ENCODE measurements at regions not wholly inside any gene's neighbourhood (a gene's known extent, or its start where the extent isn't known, plus 50 kb on each side); places are given as distances from the start of the nearest gene placed in this dataset.

DNA sequence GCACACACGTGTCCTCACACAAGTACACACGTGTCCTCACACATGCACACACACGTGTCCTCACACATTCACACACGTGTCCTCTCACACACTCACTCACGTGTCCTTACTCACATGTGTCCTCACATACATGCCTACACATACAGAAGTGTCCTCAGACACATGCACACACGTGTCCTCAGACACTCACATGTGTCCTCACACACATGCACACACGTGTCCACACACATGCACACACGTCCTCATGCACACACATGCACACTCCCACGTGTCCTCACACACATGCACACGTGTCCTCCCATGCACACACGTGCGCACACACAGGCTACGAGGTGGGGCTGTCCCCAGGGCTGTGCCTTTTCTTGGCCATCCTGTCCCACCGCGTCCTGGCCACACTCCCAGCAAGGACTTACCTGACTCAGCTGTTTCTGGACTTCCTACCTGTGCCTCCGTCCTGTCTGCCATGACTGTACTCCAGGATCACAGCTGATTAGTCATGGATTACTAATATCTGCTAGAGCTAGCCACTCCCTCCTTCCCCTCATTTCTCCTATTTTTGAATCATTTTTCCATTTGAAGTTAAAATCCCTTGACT is 990.2 kb downstream of the BRD1 start:
- Mint-ChIP-seq H3K4me3 (peak overlapping the region in 1 of 4 donors; percentile 52), H3K9me3 (peaks cover 2 to 7% (median 3%) of the 10 kb centered on the region in 3 donors), H3K27me3 (peaks cover 2% of the 10 kb centered on the region), H3K4me1 (peaks cover 0 to 7% (median 0%) of the 10 kb centered on the region in 3 donors), H3K27ac (peak overlapping the region in 1 of 3 donors; percentile 63), H3K36me3 (no peaks in the 10 kb centered on the region)

DNA sequence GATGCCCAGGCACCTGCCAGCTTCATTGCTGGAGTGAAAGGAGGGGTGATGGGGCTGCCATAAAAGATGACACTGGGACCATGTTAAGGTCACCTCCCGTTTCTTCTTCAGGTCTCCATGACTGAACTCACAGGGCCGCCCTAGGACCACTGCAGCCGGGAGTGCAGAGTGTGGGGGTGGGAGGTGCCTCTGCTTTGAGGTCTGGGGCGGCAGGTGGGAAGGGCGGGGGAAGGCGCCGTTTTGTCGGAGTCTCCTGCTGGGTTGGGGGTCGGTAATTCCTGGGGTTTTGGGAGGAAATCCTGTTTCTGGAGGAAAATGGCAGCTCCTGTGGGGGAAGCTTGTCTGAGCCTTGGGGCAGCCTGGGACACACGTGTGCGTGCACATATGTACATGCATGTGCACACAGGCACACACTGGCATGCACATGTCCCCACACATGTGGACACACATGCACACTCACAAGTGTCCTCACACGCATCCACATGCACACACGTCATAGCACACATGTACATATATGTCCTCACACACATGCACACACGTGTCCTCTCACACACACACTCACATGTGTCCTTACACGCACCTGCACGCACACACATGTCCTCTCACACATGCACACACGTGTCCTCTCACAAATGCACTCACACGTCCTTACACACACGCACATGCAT is 990.9 kb downstream of the BRD1 start:
- H3K9me3 Mint-ChIP-seq, result peaks cover 2 to 7% (median 3%) of the 10 kb centered on the region in 3 donors
- peaks cover 2% of the 10 kb centered on the region for H3K27me3 Mint-ChIP-seq
- H3K4me1 Mint-ChIP-seq, result peaks cover 0 to 7% (median 0%) of the 10 kb centered on the region in 3 donors
- no peak overlapping the region for H3K4me3 Mint-ChIP-seq
- H3K36me3 Mint-ChIP-seq, result no peaks in the 10 kb centered on the region
- H3K27ac Mint-ChIP-seq, result peak overlapping the region in 1 of 3 donors; percentile 63

DNA sequence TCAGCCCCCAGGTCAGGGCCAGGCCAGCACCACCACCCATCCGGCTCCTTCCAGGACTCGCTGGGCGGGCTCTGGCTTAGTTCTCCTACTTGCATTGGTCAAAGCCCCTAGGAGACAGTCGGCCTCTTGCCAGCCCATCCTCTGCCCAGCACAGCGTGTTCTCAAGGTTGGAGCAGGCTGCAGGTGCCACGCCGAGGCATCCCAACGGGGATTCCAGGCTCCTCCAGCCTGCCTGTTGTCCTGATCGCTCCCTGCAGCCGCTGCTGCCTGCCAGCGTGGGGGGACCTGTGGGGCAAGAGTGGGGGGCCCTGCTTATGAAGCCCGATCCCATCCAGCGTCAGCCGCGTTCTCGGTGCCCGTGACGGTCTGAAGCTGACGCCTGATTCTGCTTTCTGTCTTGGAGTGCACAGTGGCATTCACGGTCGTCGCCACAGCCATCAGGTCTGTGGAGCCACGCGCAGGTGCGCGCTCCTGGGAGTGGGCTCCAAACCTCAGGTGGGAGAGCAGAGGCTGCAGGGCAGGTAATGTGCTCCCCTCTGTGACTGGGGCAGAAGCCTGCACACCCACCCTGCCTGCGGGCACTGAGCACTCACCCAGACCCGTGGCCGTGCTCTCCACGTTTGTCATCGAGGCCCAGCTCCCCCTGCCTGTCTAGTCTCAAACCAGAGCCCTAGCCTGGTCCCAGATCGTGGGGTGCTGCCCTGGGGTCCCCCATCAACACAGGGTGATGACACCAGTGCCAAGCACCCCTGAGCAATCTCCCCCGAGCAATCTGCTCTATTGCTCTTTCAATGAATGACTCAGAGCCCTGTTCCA is 991.6 kb downstream of the BRD1 start:
- Mint-ChIP-seq H3K27ac (no peak overlapping the region), H3K36me3 (no peaks in the 10 kb centered on the region), H3K4me3 (no peak overlapping the region), H3K4me1 (peaks cover 0 to 7% (median 0%) of the 10 kb centered on the region in 3 donors), H3K9me3 (peaks cover 2 to 13% (median 7%) of the 10 kb centered on the region in 3 donors), H3K27me3 (peaks cover 2% of the 10 kb centered on the region)

DNA sequence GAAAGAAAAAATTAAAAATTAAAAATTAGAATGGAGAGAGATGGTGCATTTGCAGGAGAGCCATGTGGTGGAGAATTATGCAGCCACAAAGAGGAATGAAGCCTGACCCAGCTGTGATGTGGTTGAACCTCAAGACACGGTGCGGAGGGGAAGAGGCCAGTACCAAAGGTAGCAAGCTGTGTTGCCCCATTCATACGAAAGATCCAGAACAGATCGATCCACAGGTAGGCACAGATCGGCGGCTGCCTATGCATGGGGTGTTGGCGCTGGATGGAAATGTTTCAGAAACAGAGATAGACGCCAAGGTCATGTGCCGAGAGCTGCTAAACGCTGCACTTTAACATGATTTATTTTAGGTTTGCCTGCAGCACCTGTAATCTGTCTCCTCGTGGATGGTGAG is 992.3 kb downstream of the BRD1 start:
- Mint-ChIP-seq H3K9me3 (peaks cover 2 to 15% (median 7%) of the 10 kb centered on the region in 3 donors), H3K27ac (no peak overlapping the region), H3K27me3 (no peaks in the 10 kb centered on the region), H3K4me3 (no peak overlapping the region), H3K36me3 (no peaks in the 10 kb centered on the region), H3K4me1 (peaks cover 0 to 7% (median 0%) of the 10 kb centered on the region in 3 donors)

DNA sequence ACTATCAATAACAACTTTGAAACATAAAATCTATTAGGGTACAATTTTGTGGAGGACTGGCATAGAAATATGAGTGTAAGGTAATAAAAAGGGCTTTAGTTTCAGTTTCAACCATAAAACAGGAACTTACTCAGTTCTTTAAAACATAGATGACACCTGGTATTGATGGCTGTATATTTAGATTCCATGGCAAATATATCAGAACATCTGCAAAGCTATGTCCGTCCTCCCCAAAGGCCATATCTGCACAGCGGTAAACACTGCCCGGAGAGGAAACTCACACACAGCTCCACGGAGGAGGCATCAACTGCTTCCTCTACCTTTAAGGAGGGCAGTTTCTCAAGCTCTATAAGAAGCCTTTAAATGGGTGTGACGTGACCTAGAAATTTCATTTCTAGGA is 993.3 kb downstream of the BRD1 start:
- peaks cover 0 to 7% (median 0%) of the 10 kb centered on the region in 3 donors for H3K4me1 Mint-ChIP-seq
- H3K27me3 Mint-ChIP-seq, result no peaks in the 10 kb centered on the region
- peak overlapping the region in 1 of 4 donors; percentile 55 for H3K4me3 Mint-ChIP-seq
- H3K9me3 Mint-ChIP-seq, result peaks cover 2 to 17% (median 7%) of the 10 kb centered on the region in 3 donors
- H3K27ac Mint-ChIP-seq, result no peak overlapping the region
- H3K36me3 Mint-ChIP-seq, result no peaks in the 10 kb centered on the region

DNA sequence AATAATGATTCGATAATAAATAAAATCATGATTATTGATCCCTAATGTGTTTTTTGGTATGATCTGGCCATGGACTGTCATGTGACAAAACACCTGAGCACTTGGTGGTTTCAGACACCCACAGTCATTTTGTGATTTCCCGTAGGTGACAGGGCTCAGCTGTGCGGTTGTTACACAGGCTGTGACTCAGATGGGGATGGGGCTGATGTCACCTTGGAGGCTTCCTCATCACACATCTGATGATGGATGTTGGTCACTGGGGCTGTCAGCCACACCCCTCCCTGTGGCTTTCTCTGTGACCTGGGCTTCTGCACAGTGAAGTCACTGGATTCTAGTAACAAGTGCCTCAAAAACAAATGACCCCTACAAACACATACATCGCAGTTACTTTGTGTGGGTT is 995.1 kb downstream of the BRD1 start:
- H3K4me1 Mint-ChIP-seq, result peaks cover 0 to 7% (median 0%) of the 10 kb centered on the region in 3 donors
- H3K4me3 Mint-ChIP-seq, result no peak overlapping the region
- H3K36me3 Mint-ChIP-seq, result no peaks in the 10 kb centered on the region
- peaks cover 2% of the 10 kb centered on the region for H3K27me3 Mint-ChIP-seq
- peaks cover 2 to 19% (median 7%) of the 10 kb centered on the region in 3 donors for H3K9me3 Mint-ChIP-seq
- no peak overlapping the region for H3K27ac Mint-ChIP-seq

DNA sequence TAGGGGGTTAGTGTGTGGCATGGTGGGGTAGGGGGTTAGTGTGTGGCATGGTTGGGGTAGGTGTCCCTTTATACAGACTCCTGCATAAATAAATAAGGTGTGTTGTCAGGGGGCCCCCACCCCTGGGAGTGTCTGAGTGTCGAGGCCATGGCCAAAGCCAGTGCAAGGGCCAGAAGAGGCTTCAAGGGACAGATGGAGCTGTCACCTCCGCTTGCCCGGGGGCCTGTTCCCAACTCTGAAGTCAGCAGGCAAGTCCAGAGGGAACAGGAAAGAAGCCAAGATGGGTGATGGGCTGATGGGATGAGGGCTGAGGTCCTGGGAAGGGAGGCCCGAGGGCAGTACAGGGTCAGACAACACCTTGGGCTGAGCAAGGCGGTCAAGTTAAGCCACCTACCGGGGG is 997.8 kb downstream of the BRD1 start:
- Mint-ChIP-seq H3K36me3 (no peaks in the 10 kb centered on the region), H3K4me3 (no peak overlapping the region), H3K4me1 (peaks cover 0 to 8% (median 0%) of the 10 kb centered on the region in 3 donors), H3K27me3 (peaks cover 9% of the 10 kb centered on the region), H3K27ac (no peak overlapping the region), H3K9me3 (peaks cover 2 to 19% (median 4%) of the 10 kb centered on the region in 3 donors)

DNA sequence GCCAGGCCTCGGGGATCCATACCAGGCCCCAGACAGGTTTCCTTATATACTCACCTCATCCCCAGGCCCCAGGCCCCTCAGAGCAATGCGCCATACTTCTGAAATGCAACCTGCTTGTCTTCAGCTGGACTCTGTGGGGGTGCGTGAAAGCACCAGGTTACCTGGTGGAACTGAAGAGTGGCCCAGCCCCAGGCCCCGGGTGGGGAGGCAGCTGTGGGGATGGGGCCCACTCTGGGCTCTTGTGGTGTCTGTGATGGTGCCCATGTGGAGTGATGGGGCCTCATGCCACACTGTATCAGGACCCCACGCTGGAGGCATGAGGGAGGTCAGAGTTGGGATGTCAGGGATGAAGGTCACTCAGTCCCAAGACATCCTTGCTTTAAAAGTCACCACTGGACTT is 999.0 kb downstream of the BRD1 start:
- Mint-ChIP-seq H3K4me3 (no peak overlapping the region), H3K27me3 (peaks cover 9% of the 10 kb centered on the region), H3K27ac (no peak overlapping the region), H3K9me3 (peaks cover 2 to 19% (median 4%) of the 10 kb centered on the region in 3 donors), H3K36me3 (no peaks in the 10 kb centered on the region), H3K4me1 (peaks cover 0 to 2% (median 0%) of the 10 kb centered on the region in 3 donors)

DNA sequence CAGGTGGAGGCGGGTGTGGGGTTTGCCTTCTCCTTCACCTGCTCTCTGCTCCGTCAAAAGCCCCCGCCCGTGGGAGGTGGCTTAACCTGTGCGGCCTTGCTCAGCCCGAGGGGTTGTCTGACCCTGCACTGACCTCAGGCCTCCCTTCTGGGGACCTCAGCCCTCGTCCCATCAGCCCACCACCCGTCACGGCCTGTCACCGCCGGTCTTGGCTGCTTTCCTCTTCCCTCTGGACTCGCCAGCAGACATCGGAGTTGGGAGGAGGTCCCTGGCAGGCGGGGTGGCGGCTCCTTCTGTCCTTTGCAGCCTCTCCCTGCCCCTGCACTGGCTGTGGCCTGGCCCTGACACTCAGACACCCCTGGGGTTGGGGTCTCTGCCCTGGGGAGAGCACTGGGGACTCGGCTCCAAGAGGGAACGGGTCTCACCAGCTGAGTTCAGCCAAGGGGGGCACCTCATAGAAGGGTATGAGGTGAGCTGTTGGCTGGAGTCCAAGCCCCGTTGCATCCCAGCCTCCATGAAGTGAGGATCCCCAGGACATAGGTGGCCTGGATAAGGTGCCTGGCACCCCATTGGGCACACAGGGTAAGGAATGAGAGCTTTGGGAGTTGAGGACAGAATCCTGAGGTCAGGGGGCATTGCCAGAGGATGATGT is 999.6 kb downstream of the BRD1 start:
- Mint-ChIP-seq H3K27me3 (peaks cover 9% of the 10 kb centered on the region), H3K36me3 (no peaks in the 10 kb centered on the region), H3K9me3 (peaks cover under 1 to 16% (median 4%) of the 10 kb centered on the region in 3 donors), H3K27ac (no peak overlapping the region), H3K4me1 (peaks cover 0 to 2% (median 0%) of the 10 kb centered on the region in 3 donors), H3K4me3 (no peak overlapping the region)

DNA sequence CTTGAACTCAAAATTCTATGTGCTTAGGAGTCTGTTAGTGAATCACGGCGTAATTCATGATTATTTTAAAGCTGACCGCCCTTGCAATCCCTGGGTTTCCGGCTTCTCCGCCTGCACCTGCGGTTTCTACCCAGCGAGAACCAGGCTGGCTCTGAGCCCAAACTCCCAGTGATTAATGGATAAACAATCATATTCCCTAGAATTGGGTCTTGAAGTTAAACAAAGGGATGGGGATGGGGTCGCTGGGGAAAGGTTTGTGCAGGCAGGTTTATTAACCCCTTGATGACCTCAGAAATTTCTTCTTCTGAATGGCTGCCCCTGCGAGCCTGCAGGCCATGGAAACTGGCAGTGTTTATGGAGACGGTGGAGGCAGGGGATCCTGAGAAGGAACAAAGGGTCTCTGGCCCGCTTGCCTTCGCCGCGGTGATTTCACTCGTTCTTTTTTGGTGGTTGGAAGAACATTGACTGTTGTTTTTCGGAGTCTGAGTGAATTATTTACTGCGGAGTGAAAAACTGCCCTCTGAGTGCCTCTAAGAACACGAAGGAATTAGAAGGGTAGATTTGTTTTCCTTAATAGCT is 1000.3 kb downstream of the BRD1 start:
- H3K4me1 Mint-ChIP-seq, result peaks cover 0 to 2% (median 0%) of the 10 kb centered on the region in 3 donors
- no peaks in the 10 kb centered on the region for H3K36me3 Mint-ChIP-seq
- H3K4me3 Mint-ChIP-seq, result no peak overlapping the region
- no peak overlapping the region for H3K27ac Mint-ChIP-seq
- peaks cover 9% of the 10 kb centered on the region for H3K27me3 Mint-ChIP-seq
- peaks cover 0 to 12% (median 4%) of the 10 kb centered on the region in 3 donors for H3K9me3 Mint-ChIP-seq

DNA sequence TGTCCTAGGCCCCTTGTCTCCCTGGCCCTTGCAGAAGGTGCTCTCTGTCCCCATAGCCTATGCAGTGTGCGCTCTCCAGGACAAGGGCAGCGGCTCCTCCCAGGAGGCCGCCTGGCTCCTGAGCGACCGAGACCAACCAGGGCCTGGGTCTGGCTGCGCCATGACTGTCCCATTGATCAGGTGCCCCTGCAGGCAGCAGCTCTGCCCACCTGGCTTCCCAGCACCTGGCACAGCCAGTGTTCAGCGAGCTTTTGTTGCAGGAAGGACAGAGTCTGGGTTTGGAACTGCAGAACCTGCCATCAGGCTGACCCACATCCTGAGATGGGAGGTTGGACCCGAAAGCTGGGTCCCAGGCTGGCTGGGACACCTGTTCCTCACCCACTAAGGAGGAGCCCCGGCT is 1001.1 kb downstream of the BRD1 start:
- H3K4me3 Mint-ChIP-seq, result peak overlapping the region in 1 of 4 donors; percentile 23
- peaks cover 9% of the 10 kb centered on the region for H3K27me3 Mint-ChIP-seq
- H3K9me3 Mint-ChIP-seq, result peaks cover 0 to 10% (median 4%) of the 10 kb centered on the region in 3 donors
- peaks cover 0 to 2% (median 0%) of the 10 kb centered on the region in 3 donors for H3K4me1 Mint-ChIP-seq
- no peak overlapping the region for H3K27ac Mint-ChIP-seq
- no peaks in the 10 kb centered on the region for H3K36me3 Mint-ChIP-seq

DNA sequence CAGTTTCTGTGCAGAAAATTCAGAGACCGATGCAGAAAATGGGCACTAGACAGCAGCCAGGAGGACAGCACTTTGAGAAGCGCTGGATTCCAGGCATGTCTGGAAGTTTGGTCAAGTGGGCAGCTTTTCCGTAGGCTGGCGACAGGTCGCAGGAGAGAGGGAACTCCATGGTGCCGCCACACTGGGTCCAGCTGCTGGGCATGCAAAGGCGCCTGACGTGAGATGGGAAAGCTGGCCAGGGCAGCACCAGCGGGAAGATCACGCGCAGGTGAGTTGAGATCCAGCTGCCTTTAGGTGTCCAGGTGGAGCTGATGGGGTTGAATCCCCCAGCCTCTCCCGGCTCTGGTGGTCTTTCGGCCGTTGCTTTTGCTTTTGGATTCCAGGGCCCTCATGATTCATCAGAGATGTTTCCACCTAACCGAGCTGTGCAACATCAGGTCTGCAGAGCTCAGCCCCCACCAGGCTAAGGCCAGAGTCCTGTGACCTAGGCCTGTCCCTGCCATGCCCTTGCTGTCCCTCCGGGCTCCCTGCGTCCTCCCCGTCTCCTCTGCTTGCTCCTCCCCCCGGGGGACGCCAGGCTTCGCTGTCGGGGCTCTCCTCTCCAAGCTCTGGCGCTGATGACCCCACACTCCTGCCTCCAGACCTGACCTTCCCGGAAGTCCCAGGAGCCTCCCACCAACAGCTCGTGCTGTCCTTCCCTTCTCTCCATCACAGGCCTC is 1001.7 kb downstream of the BRD1 start:
- Mint-ChIP-seq H3K4me1 (peaks cover 0 to 2% (median 0%) of the 10 kb centered on the region in 3 donors), H3K9me3 (peaks cover 0 to 4% (median under 1%) of the 10 kb centered on the region in 3 donors), H3K27me3 (peaks cover 9% of the 10 kb centered on the region), H3K4me3 (peak overlapping the region in 1 of 4 donors; percentile 23), H3K36me3 (no peaks in the 10 kb centered on the region), H3K27ac (no peak overlapping the region)

DNA sequence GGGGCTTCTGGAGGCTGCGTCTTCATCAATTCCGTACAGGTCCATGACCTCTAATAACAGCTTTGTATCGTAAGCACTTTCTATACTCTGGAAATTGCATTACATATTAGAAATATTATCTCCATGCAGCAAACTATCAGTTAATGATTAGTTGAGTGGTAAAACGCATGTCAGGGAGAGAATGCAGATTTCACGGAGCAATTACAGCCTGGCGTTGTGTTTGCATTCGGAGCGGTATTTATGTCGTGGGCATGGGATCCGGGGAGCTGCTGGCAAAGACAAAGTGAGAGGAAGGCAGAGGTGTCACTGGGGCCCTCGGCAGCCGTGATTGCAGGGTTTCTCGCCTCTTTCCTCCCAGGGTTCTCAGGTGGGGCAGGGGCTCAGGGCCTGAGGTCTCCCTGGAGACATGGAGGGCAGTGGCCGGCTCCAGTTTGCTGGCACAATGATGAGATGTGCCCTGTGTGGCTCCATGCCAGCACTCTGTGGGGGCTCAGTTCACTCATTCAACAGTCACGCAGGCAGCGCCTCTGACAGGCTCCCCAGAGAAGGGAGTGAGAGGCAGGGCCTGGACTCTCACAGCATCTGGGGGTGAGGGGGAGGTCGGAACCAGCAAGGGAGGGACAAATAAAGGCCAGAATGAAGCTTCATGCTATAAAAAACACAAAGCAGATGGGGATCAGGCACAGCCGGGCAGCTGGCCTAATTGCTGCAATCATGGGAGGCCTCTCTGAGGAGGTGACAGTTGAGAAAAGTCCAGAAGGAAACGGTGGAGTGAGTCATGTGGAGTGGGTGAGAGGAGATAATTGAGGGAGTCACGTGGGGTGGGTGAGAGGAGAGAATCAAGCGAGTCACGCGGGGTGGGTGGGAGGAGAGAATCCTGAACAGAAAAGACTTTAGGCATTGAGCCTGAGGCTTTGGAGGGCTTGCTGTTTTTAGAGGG is 1002.7 kb downstream of the BRD1 start:
- no peak overlapping the region for H3K4me3 Mint-ChIP-seq
- peaks cover 0 to 4% (median 2%) of the 10 kb centered on the region in 3 donors for H3K9me3 Mint-ChIP-seq
- H3K27me3 Mint-ChIP-seq, result peaks cover 11% of the 10 kb centered on the region
- H3K4me1 Mint-ChIP-seq, result peaks cover 0 to 2% (median 0%) of the 10 kb centered on the region in 3 donors
- no peaks in the 10 kb centered on the region for H3K36me3 Mint-ChIP-seq
- H3K27ac Mint-ChIP-seq, result no peak overlapping the region
